SU-DHL-6 (cell line): ENCODE measurements at regions not wholly inside any gene's neighbourhood (a gene's known extent, or its start where the extent isn't known, plus 50 kb on each side); places are given as distances from the start of the nearest gene placed in this dataset.
"Not testable (repeated sequence)": the region's sequence is repeated elsewhere in the genome, so short reads cannot be mapped to it uniquely, and the experiment has no call there.

Source experiments
- H2AFZ ChIP-seq: fragments of 200-600 bp; sonication (generic); 2 replicates; pipeline ENCODE4 v1.6.1; 2014; ENCODE audit warnings: low read depth, mild to moderate bottlenecking, moderate library complexity, mixed read lengths, antibody characterized with exemption, low read length; ENCODE audit not compliant: severe bottlenecking
- H3F3A ChIP-seq: fragments of 200-600 bp; shearing (Covaris generic); 2 replicates; pipeline ENCODE4 v1.6.0; 2016; ENCODE audit warnings: antibody characterized with exemption, mild to moderate bottlenecking; ENCODE audit not compliant: insufficient read depth
- H3K27ac ChIP-seq: fragments of 200-600 bp; sonication (generic); 2 replicates; pipeline ENCODE4 v1.5.1; 2016; ENCODE audit warnings: low read depth, mild to moderate bottlenecking, low read length, moderate library complexity, mixed read lengths
- H3K27me3 ChIP-seq: fragments of 200-600 bp; sonication (generic), shearing (Covaris generic); 2 replicates; pipeline ENCODE4 v1.6.0; 2014; ENCODE audit warnings: mild to moderate bottlenecking, low read length
- H3K36me3 ChIP-seq: fragments of 200-600 bp; sonication (generic); 2 replicates; pipeline ENCODE4 v1.6.1; 2014; ENCODE audit warnings: mild to moderate bottlenecking, low read length, mixed read lengths
- H3K4me2 ChIP-seq: fragments of 300-600, 200-600 bp; shearing (Covaris generic), sonication (generic); 2 replicates; pipeline ENCODE4 v1.6.0; 2014; ENCODE audit warnings: low read length, low read depth, mild to moderate bottlenecking; ENCODE audit not compliant: poor library complexity, severe bottlenecking
- H3K4me3 ChIP-seq: fragments of 200-600 bp; sonication (generic); 2 replicates; pipeline ENCODE4 v1.5.1; 2014; ENCODE audit warnings: antibody characterized with exemption, low read length, mild to moderate bottlenecking, mixed read lengths; ENCODE audit not compliant: insufficient read depth, poor library complexity, severe bottlenecking
- H3K79me2 ChIP-seq: fragments of 200-600 bp; sonication (generic); 2 replicates; pipeline ENCODE4 v1.6.1; 2014; ENCODE audit warnings: mild to moderate bottlenecking, low read length, moderate library complexity; ENCODE audit not compliant: insufficient read depth
- H3K9ac ChIP-seq: fragments of 200-600 bp; sonication (generic); 2 replicates; pipeline ENCODE4 v1.7.0; 2014; ENCODE audit warnings: mild to moderate bottlenecking, low read length
- H3K9me2 ChIP-seq: fragments of 200-600 bp; sonication (generic); replicated peaks from 2 replicates; pipeline ENCODE4 v1.6.1; 2014; ENCODE audit warnings: low read length; ENCODE audit not compliant: insufficient read depth
- H3K9me3 ChIP-seq: fragments of 200-600 bp; sonication (generic); 2 replicates; pipeline ENCODE4 v1.6.1; 2014; ENCODE audit warnings: low read length, mixed read lengths; ENCODE audit not compliant: insufficient read depth
- H4K20me1 ChIP-seq: fragments of 200-600 bp; sonication (generic); 2 replicates; pipeline ENCODE4 v1.6.1; 2014; ENCODE audit warnings: low read depth, mild to moderate bottlenecking, antibody characterized with exemption, low read length, moderate library complexity, mixed read lengths
- EZH2phosphoT487 ChIP-seq: fragments of 200-600 bp; sonication (generic), shearing (Covaris generic); conservative IDR thresholded peaks from 2 replicates; pipeline ENCODE4 v1.6.1; 2018; ENCODE audit warnings: mild to moderate bottlenecking, antibody characterized with exemption, low read length, moderate library complexity, mixed read lengths
- TF ChIP-seq, protein P1 (sequence below): fragments of 200-600 bp; sonication (generic); IDR thresholded peaks from one replicate; pipeline ENCODE4 v1.5.1; 2017; ENCODE audit warnings: antibody characterized with exemption, mild to moderate bottlenecking, low read length, moderate library complexity; ENCODE audit not compliant: insufficient read depth, poor library complexity, severe bottlenecking

DNA sequence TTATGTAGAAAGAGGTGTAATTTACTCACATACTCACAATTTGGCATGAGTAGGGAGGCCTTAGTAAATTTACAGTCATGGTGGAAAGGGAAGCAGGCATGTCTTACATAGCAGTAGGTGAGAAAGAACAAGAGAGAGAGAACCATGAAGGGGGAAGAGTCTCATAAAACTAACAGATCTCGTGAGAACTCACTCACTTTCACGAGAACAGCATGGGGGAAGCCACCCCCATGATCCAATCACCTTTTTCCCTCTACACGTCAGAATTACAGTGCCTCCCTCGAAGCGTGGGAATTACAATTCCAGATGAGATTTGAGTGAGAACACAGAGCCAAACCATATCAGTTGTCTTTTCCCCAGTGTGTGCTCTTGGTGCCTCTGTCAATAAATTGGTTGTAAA lies 855.3 kb downstream of the TBL1XR1 start:
- Histone ChIP-seq H3K36me3 (no peaks in the 10 kb centered on the region), H3K27me3 (no peaks in the 10 kb centered on the region), H3K4me2 (no peak overlapping the region), H2AFZ (no peak overlapping the region), H3K9ac (no peak overlapping the region), H3K4me3 (no peak overlapping the region), H3K27ac (no peak overlapping the region), H3K79me2 (no peaks in the 10 kb centered on the region), H4K20me1 (no peaks in the 10 kb centered on the region), H3F3A (no peaks in the 10 kb centered on the region), H3K9me2 (no peaks in the 10 kb centered on the region), H3K9me3 (no peaks in the 10 kb centered on the region)
- no peak for TF ChIP-seq EZH2phosphoT487
- TF ChIP-seq, protein P1, sequence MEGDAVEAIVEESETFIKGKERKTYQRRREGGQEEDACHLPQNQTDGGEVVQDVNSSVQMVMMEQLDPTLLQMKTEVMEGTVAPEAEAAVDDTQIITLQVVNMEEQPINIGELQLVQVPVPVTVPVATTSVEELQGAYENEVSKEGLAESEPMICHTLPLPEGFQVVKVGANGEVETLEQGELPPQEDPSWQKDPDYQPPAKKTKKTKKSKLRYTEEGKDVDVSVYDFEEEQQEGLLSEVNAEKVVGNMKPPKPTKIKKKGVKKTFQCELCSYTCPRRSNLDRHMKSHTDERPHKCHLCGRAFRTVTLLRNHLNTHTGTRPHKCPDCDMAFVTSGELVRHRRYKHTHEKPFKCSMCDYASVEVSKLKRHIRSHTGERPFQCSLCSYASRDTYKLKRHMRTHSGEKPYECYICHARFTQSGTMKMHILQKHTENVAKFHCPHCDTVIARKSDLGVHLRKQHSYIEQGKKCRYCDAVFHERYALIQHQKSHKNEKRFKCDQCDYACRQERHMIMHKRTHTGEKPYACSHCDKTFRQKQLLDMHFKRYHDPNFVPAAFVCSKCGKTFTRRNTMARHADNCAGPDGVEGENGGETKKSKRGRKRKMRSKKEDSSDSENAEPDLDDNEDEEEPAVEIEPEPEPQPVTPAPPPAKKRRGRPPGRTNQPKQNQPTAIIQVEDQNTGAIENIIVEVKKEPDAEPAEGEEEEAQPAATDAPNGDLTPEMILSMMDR: no peak

DNA sequence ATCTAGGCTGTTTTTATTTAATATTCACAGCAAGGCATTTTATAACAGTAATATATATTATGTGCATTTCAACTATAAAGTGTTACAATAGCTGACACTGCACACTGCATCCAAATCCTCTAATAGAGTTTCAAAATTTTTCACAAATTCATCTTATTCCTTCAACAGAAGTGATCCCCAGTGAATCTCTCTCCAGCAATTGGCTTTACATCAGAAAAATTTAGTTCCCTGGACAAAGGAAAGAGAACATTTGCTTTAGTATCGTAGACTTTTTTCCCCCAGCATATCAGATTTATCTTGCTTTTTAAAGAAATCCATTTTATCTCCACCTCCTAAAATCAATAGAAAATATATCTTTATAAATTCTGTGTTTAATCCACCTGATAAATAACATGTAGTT lies 868.6 kb downstream of the TBL1XR1 start:
- Histone ChIP-seq H4K20me1 (no peaks in the 10 kb centered on the region), H3K9me2 (no peaks in the 10 kb centered on the region), H3K36me3 (no peaks in the 10 kb centered on the region), H2AFZ (no peak overlapping the region), H3K9me3 (no peaks in the 10 kb centered on the region), H3K27me3 (no peaks in the 10 kb centered on the region), H3K9ac (no peak overlapping the region), H3K4me3 (no peak overlapping the region), H3K79me2 (no peaks in the 10 kb centered on the region), H3F3A (no peaks in the 10 kb centered on the region), H3K27ac (no peak overlapping the region), H3K4me2 (no peak overlapping the region)
- TF ChIP-seq, protein P1: no peak
- no peak for TF ChIP-seq EZH2phosphoT487

DNA sequence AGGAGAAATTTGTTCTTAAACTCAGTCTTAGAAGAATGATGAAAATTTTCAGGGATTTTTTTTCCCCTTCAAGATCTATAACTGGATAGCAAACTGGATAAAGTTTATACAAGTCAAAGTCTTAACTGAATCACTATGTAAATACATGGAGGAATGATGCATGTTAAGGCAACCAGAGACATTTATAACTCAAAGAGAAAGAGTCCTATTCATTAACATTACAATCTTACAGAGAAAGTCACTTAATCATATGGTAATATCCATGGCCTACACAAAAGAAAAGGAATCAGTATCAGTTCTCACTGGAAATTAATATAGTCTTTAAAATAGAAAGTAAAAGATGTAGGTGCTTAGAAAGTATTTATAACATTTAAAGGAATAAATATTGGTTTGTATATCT lies 869.1 kb downstream of the TBL1XR1 start:
- H3K4me3 ChIP-seq: no peak overlapping the region
- H3K27me3 ChIP-seq: no peaks in the 10 kb centered on the region
- no peak overlapping the region for H3K27ac ChIP-seq
- H3K79me2 ChIP-seq: no peaks in the 10 kb centered on the region
- no peaks in the 10 kb centered on the region for H3K36me3 ChIP-seq
- H2AFZ ChIP-seq: no peak overlapping the region
- no peaks in the 10 kb centered on the region for H4K20me1 ChIP-seq
- H3K4me2 ChIP-seq: no peak overlapping the region
- H3K9me2 ChIP-seq: no peaks in the 10 kb centered on the region
- no peaks in the 10 kb centered on the region for H3F3A ChIP-seq
- H3K9ac ChIP-seq: no peak overlapping the region
- H3K9me3 ChIP-seq: no peaks in the 10 kb centered on the region
- TF ChIP-seq EZH2phosphoT487: no peak
- TF ChIP-seq, protein P1: no peak

DNA sequence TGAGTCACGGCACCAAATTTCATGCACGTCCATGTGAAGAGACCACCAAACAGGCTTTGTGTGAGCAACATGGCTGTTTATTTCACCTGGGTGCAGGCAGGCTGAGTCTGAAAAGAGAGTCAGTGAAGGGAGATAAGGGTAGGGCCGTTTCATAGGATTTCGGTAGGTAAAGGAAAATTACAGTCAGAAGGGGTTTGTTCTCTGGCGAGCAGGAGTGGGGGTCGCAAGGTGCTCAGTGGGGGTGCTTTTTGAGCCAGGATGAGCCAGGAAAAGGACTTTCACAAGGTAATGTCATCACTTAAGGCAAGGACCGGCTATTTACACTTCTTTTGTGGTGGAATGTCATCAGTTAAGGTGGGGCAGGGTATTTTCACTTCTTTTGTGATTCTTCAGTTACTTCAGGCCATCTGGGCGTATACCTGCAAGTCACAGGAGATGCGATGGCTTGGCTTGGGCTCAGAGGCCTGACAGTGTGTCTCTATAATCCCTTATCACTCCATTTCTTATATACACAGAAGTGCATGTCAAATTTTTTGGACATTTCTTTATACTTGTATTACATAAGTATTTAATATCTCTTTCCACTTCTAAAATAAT lies 870.3 kb downstream of the TBL1XR1 start:
- H3K79me2 ChIP-seq, H3K4me2 ChIP-seq, H4K20me1 ChIP-seq, H3K9me3 ChIP-seq, H3K4me3 ChIP-seq, H3K27me3 ChIP-seq, H2AFZ ChIP-seq, H3K9me2 ChIP-seq, H3K27ac ChIP-seq, H3K9ac ChIP-seq, H3K36me3 ChIP-seq, H3F3A ChIP-seq: not testable (repeated sequence)

DNA sequence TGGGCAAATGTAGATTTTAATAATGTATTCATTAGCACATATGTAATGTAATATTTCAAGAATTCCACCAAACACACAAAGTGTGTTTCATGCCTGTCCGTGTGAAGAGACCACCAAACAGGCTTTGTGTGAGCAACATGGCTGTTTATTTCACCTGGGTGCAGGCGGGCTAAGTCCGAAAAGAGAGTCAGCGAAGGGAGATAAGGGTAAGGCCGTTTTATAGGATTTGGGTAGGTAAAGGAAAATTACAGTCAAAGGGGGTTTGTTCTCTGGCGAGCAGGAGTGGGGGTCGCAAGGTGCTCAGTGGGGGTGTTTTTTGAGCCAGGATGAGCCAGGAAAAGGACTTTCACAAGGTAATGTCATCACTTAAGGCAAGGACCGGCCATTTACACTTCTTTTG lies 875.8 kb downstream of the TBL1XR1 start:
- not testable (repeated sequence) for H3K4me2 ChIP-seq, H3K9ac ChIP-seq, H3F3A ChIP-seq, H3K9me3 ChIP-seq, H3K79me2 ChIP-seq, H3K4me3 ChIP-seq, H3K27me3 ChIP-seq, H2AFZ ChIP-seq, H3K9me2 ChIP-seq, H4K20me1 ChIP-seq, H3K27ac ChIP-seq, H3K36me3 ChIP-seq
